ENCODE measurements at regions not wholly inside any gene's neighbourhood (a gene's known extent, or its start where the extent isn't known, plus 50 kb on each side); places are given as distances from the start of the nearest gene placed in this dataset.

DNA sequence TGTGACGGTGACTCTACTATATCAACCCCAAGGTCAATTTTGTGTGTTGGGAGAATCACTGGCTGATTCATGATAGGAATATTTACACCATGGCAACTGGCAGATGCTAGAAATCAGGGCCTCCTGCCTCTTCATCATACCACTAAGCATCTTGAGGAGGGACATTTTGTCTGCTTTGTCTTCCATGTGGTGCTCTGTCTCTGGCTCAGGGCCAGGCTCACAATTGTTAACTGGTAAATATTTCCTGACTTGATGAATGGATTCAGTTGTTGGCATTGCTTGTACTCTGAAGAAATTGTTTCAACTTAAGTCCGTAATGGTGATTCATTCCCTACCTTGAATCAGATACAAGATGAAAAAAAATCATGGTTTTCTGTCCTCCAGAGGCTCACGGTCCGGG lies 292.7 kb downstream of the HAPSTR1 start:
- ATAC-seq, result no peak
- TF ChIP-seq, protein P1, sequence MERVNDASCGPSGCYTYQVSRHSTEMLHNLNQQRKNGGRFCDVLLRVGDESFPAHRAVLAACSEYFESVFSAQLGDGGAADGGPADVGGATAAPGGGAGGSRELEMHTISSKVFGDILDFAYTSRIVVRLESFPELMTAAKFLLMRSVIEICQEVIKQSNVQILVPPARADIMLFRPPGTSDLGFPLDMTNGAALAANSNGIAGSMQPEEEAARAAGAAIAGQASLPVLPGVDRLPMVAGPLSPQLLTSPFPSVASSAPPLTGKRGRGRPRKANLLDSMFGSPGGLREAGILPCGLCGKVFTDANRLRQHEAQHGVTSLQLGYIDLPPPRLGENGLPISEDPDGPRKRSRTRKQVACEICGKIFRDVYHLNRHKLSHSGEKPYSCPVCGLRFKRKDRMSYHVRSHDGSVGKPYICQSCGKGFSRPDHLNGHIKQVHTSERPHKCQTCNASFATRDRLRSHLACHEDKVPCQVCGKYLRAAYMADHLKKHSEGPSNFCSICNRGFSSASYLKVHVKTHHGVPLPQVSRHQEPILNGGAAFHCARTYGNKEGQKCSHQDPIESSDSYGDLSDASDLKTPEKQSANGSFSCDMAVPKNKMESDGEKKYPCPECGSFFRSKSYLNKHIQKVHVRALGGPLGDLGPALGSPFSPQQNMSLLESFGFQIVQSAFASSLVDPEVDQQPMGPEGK (CRISPR knock-in tag; IDR thresholded peaks at IDR 0.05; ENCODE audit: borderline replicate concordance), result no peak

DNA sequence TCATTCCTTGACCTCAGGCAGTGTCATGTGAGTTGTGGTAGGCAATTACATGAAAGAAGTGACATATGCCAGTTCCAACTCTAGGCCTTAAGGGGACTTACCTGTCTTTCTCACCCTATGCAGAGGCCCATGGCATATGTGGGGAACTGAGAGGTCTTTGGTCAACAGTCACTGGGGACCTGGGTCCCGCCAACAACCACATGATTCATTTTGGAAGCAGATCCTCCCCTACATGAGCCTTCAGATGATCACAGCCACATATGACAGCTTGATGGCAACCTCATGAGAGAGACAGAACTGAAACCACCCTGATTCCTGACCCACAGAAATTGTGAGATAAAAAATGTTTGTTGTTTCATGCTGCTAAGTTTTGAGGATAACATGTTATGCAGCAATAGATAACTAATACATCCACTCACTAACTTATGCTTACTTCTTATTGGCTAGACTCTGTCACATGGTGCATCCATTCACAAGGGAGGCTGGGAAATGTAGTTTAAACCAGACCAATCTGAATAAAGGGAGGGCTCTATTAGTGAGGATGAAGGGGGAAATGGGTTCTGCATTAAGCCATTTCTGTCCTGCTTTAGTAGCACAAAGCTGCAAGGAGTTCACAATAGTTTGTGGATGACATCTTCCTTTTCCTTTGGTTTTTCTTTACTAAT lies 298.2 kb downstream of the HAPSTR1 start:
- TF ChIP-seq, protein P1 (CRISPR knock-in tag; IDR thresholded peaks at IDR 0.05; ENCODE audit: borderline replicate concordance), result no peak
- TF ChIP-seq, protein P2, sequence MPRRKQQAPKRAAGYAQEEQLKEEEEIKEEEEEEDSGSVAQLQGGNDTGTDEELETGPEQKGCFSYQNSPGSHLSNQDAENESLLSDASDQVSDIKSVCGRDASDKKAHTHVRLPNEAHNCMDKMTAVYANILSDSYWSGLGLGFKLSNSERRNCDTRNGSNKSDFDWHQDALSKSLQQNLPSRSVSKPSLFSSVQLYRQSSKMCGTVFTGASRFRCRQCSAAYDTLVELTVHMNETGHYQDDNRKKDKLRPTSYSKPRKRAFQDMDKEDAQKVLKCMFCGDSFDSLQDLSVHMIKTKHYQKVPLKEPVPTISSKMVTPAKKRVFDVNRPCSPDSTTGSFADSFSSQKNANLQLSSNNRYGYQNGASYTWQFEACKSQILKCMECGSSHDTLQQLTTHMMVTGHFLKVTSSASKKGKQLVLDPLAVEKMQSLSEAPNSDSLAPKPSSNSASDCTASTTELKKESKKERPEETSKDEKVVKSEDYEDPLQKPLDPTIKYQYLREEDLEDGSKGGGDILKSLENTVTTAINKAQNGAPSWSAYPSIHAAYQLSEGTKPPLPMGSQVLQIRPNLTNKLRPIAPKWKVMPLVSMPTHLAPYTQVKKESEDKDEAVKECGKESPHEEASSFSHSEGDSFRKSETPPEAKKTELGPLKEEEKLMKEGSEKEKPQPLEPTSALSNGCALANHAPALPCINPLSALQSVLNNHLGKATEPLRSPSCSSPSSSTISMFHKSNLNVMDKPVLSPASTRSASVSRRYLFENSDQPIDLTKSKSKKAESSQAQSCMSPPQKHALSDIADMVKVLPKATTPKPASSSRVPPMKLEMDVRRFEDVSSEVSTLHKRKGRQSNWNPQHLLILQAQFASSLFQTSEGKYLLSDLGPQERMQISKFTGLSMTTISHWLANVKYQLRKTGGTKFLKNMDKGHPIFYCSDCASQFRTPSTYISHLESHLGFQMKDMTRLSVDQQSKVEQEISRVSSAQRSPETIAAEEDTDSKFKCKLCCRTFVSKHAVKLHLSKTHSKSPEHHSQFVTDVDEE (CRISPR knock-in tag; IDR thresholded peaks at IDR 0.05), result no peak
- TF ChIP-seq ZNF8 (CRISPR knock-in tag; IDR thresholded peaks at IDR 0.05), result no peak
- TF ChIP-seq ZFP30 (CRISPR knock-in tag; IDR thresholded peaks at IDR 0.05), result no peak
- no peak for TF ChIP-seq ZNF70 (CRISPR knock-in tag; IDR thresholded peaks at IDR 0.05)
- TF ChIP-seq TOX (CRISPR knock-in tag; IDR thresholded peaks at IDR 0.05; ENCODE audit: borderline replicate concordance), result no peak
- TF ChIP-seq, protein P3, sequence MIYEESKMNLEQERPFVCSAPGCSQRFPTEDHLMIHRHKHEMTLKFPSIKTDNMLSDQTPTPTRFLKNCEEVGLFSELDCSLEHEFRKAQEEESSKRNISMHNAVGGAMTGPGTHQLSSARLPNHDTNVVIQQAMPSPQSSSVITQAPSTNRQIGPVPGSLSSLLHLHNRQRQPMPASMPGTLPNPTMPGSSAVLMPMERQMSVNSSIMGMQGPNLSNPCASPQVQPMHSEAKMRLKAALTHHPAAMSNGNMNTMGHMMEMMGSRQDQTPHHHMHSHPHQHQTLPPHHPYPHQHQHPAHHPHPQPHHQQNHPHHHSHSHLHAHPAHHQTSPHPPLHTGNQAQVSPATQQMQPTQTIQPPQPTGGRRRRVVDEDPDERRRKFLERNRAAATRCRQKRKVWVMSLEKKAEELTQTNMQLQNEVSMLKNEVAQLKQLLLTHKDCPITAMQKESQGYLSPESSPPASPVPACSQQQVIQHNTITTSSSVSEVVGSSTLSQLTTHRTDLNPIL (CRISPR knock-in tag; IDR thresholded peaks at IDR 0.05; ENCODE audit: low read depth), result no peak
- TF ChIP-seq PPARA (CRISPR knock-in tag; IDR thresholded peaks at IDR 0.05; ENCODE audit: borderline replicate concordance), result no peak
- TF ChIP-seq ARNTL (CRISPR knock-in tag; IDR thresholded peaks at IDR 0.05; ENCODE audit: borderline replicate concordance, low read depth), result no peak
- ATAC-seq, result no peak

DNA sequence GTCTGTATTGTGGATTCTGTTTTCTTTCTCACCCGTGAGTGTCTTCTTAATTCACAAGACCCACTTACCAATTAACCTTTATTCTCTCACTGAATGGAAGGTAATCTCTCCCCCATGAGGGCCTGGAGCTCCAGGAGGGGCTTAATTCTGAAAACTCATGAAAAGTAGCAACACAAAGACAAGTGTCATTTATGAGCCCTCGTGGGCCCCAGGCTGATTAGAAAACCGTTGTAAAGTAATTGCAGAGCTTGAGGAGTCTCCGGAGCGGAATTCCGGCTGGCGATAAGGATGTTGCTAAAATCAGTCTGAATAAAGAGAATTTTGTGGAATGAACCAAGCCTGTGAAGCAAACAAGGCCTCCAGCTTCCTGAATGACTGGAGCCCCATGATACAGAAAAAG lies 301.5 kb downstream of the HAPSTR1 start:
- TF ChIP-seq BACH2 (CRISPR knock-in tag; IDR thresholded peaks at IDR 0.05; ENCODE audit: borderline replicate concordance), result no peak
- no peak for TF ChIP-seq ZNF8 (CRISPR knock-in tag; IDR thresholded peaks at IDR 0.05)
- no peak for TF ChIP-seq TOX (CRISPR knock-in tag; IDR thresholded peaks at IDR 0.05; ENCODE audit: borderline replicate concordance)
- TF ChIP-seq, protein P3 (CRISPR knock-in tag; IDR thresholded peaks at IDR 0.05; ENCODE audit: low read depth), result no peak
- TF ChIP-seq, protein P2 (CRISPR knock-in tag; IDR thresholded peaks at IDR 0.05), result no peak
- ATAC-seq, result no peak

DNA sequence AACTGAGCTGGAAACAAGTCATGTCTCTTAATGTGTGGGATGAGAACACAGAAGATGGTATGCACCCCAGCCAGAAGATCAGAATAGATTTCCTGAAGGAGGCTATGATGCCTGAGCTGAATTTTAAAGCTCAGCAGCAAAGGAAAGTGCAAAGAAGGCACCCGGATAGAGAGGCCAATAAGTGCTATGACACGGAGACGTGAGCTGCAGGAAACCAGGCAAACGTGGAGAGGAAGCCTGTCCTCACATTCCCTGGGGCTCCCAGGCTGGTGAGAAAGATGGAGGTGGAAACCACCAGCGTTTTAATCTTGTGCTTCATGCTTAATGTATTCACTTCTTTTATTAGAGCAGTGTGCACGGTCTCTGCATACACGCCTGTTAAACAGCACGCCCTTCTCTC lies 302.1 kb downstream of the HAPSTR1 start:
- ATAC-seq, result no peak
- TF ChIP-seq, protein P3 (CRISPR knock-in tag; IDR thresholded peaks at IDR 0.05; ENCODE audit: low read depth), result no peak
- no peak for TF ChIP-seq OSR1 (CRISPR knock-in tag; IDR thresholded peaks at IDR 0.05)
- TF ChIP-seq ARNTL (CRISPR knock-in tag; IDR thresholded peaks at IDR 0.05; ENCODE audit: borderline replicate concordance, low read depth), result no peak
- no peak for TF ChIP-seq ZFP30 (CRISPR knock-in tag; IDR thresholded peaks at IDR 0.05)
- no peak for TF ChIP-seq TOX (CRISPR knock-in tag; IDR thresholded peaks at IDR 0.05; ENCODE audit: borderline replicate concordance)
- TF ChIP-seq RARB (CRISPR knock-in tag; IDR thresholded peaks at IDR 0.05), result no peak
- TF ChIP-seq GLIS3 (CRISPR knock-in tag; IDR thresholded peaks at IDR 0.05), result no peak
- TF ChIP-seq BACH2 (CRISPR knock-in tag; IDR thresholded peaks at IDR 0.05; ENCODE audit: borderline replicate concordance), result no peak
- TF ChIP-seq, protein P1 (CRISPR knock-in tag; IDR thresholded peaks at IDR 0.05; ENCODE audit: borderline replicate concordance), result no peak
- TF ChIP-seq SNAI2 (CRISPR knock-in tag; IDR thresholded peaks at IDR 0.05), result no peak
- no peak for TF ChIP-seq CSDC2 (CRISPR knock-in tag; IDR thresholded peaks at IDR 0.05)
- TF ChIP-seq ZNF8 (CRISPR knock-in tag; IDR thresholded peaks at IDR 0.05), result no peak
- TF ChIP-seq ZNF565 (CRISPR knock-in tag; conservative IDR thresholded peaks at IDR 0.05; ENCODE audit: low read depth), result no peak

Measured in SK-N-SH treated with all-trans-retinoic acid at 6 μM for 48 hours (cell line).